Neural cell (in vitro differentiated cells): ENCODE measurements at regions not wholly inside any gene's neighbourhood (a gene's known extent, or its start where the extent isn't known, plus 50 kb on each side); places are given as distances from the start of the nearest gene placed in this dataset.

Experiments
- H2AFZ ChIP-seq: fragments of 200-600, 300-800 bp; sonication (generic), shearing (Covaris generic); 2 replicates; pipeline ENCODE4 v1.6.0; 2014; ENCODE audit warnings: low read depth, mild to moderate bottlenecking, antibody characterized with exemption, low read length, moderate library complexity
- H3F3A ChIP-seq: fragments of 200-600 bp; shearing (Covaris generic); 2 replicates; pipeline ENCODE4 v1.6.1; 2016; ENCODE audit warnings: mild to moderate bottlenecking, moderate library complexity, mixed read lengths, antibody characterized with exemption, low read length; ENCODE audit not compliant: insufficient read depth, poor library complexity, severe bottlenecking
- H3K27ac ChIP-seq: fragments of 200-600, 300-800 bp; sonication (generic), shearing (Covaris generic); 2 replicates; pipeline ENCODE4 v1.5.1; 2014; ENCODE audit warnings: mild to moderate bottlenecking, low read length, moderate library complexity
- H3K27me3 ChIP-seq: fragments of 300-800, 200-600 bp; sonication (generic), shearing (Covaris generic); 2 replicates; pipeline ENCODE4 v1.6.0; 2014; ENCODE audit warnings: mild to moderate bottlenecking, low read depth, low read length, moderate library complexity; ENCODE audit not compliant: insufficient read depth
- H3K36me3 ChIP-seq: fragments of 300-800, 200-600 bp; sonication (generic), shearing (Covaris generic); 2 replicates; pipeline ENCODE4 v1.5.1; 2014; ENCODE audit warnings: mild to moderate bottlenecking, antibody characterized with exemption, low read length, moderate library complexity; ENCODE audit not compliant: insufficient read depth
- H3K4me2 ChIP-seq: fragments of 300-800, 200-600 bp; sonication (generic), shearing (Covaris generic); 2 replicates; pipeline ENCODE4 v1.6.0; 2014; ENCODE audit warnings: mild to moderate bottlenecking, low read length
- H3K4me3 ChIP-seq: fragments of 300-800, 200-600 bp; sonication (generic), shearing (Covaris generic); 2 replicates; pipeline ENCODE4 v1.5.1; 2014; ENCODE audit warnings: mild to moderate bottlenecking, low read length, moderate library complexity
- H3K79me2 ChIP-seq: fragments of 200-600 bp; shearing (Covaris generic); replicated peaks from 2 replicates; pipeline ENCODE4 v1.6.0; 2014; ENCODE audit warnings: mild to moderate bottlenecking, low read length, moderate library complexity; ENCODE audit not compliant: insufficient read depth
- H3K9ac ChIP-seq: fragments of 300-800, 200-600 bp; sonication (generic), shearing (Covaris generic); 2 replicates; pipeline ENCODE4 v1.6.1; 2016; ENCODE audit warnings: mild to moderate bottlenecking, low read length, mixed read lengths
- H3K9me2 ChIP-seq: fragments of 200-600 bp; shearing (Covaris generic); 2 replicates; pipeline ENCODE4 v1.6.1; 2016; ENCODE audit warnings: mild to moderate bottlenecking, low read length, mixed read lengths; ENCODE audit not compliant: insufficient read depth
- H3K9me3 ChIP-seq: fragments of 200-600, 300-800 bp; sonication (generic), shearing (Covaris generic); 2 replicates; pipeline ENCODE4 v1.6.1; 2016; ENCODE audit warnings: mild to moderate bottlenecking, mixed run types, low read length, moderate library complexity, mixed read lengths
- H4K20me1 ChIP-seq: fragments of 200-600 bp; shearing (Covaris generic); 2 replicates; pipeline ENCODE4 v1.6.1; 2016; ENCODE audit warnings: mild to moderate bottlenecking, mixed run types; ENCODE audit not compliant: insufficient read depth
- EP300 ChIP-seq: fragments of 450-650 bp; conservative IDR thresholded peaks from 2 replicates; pipeline ENCODE4 v1.6.1; 2014; ENCODE audit warnings: antibody characterized with exemption, mild to moderate bottlenecking, moderate library complexity; ENCODE audit not compliant: poor library complexity, severe bottlenecking
- EZH2 ChIP-seq: fragments of 200-600, 300-800 bp; shearing (Covaris generic), sonication (generic); IDR thresholded peaks from 2 replicates; pipeline ENCODE4 v1.6.1; 2014; ENCODE audit warnings: antibody characterized with exemption, low read length, borderline replicate concordance, mild to moderate bottlenecking; ENCODE audit not compliant: insufficient read depth, poor library complexity, severe bottlenecking
- MXI1 ChIP-seq: fragments of 450-650 bp; conservative IDR thresholded peaks from 2 replicates; pipeline ENCODE4 v1.6.1; 2014; ENCODE audit warnings: antibody characterized with exemption, mild to moderate bottlenecking; ENCODE audit not compliant: poor library complexity, severe bottlenecking
- POLR2AphosphoS5 ChIP-seq: IDR thresholded peaks from 2 replicates; pipeline ENCODE4 v1.6.1; 2012
- RAD21 ChIP-seq: fragments of 450-650 bp; conservative IDR thresholded peaks from 2 replicates; pipeline ENCODE4 v1.6.1; 2014; ENCODE audit warnings: antibody characterized with exemption, mild to moderate bottlenecking, moderate library complexity
- SMC3 ChIP-seq: fragments of 450-650 bp; conservative IDR thresholded peaks from 2 replicates; pipeline ENCODE4 v1.6.1; 2014; ENCODE audit warnings: antibody characterized with exemption, mild to moderate bottlenecking, moderate library complexity; ENCODE audit not compliant: poor library complexity
- TAF1 ChIP-seq: IDR thresholded peaks from 2 replicates; pipeline ENCODE4 v1.6.1; 2012; ENCODE audit warnings: low read depth
- TF ChIP-seq, protein P1 (sequence below): fragments of 450-650 bp; IDR thresholded peaks from 2 replicates; pipeline ENCODE4 v1.5.1; 2014; ENCODE audit warnings: antibody characterized with exemption, mild to moderate bottlenecking, moderate library complexity; ENCODE audit not compliant: poor library complexity, severe bottlenecking
- TF ChIP-seq, protein P2 (sequence below): IDR thresholded peaks from 2 replicates; pipeline ENCODE4 v1.6.1; 2012; ENCODE audit warnings: borderline replicate concordance

DNA sequence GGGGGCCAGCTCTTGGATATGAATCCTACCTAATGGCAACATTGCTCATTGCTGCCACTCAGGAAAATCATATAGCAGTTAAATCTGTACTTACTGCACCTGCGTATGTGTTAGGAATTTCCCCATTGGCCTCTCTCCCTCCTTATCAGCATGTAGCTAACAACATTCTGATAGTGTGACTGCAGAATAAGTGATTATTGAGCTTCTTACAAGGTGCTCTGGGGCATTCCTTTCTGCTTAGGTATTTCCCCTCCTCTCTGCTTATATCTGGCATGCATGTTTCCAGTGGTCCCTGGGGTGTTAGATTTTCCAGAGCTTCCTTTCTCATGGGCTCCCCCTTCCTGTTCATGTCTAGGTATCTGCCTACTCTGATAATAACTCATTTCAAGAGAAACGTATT lies 414.1 kb upstream of the SLITRK1 start:
- Histone ChIP-seq H3K9ac (no peak overlapping the region), H4K20me1 (no peaks in the 10 kb centered on the region), H2AFZ (no peak overlapping the region), H3K36me3 (no peaks in the 10 kb centered on the region), H3K4me3 (no peak overlapping the region), H3K9me3 (no peaks in the 10 kb centered on the region), H3K27me3 (no peaks in the 10 kb centered on the region), H3K27ac (no peak overlapping the region), H3F3A (no peaks in the 10 kb centered on the region), H3K9me2 (no peaks in the 10 kb centered on the region), H3K4me2 (no peak overlapping the region), H3K79me2 (no peaks in the 10 kb centered on the region)
- TF ChIP-seq, protein P1, sequence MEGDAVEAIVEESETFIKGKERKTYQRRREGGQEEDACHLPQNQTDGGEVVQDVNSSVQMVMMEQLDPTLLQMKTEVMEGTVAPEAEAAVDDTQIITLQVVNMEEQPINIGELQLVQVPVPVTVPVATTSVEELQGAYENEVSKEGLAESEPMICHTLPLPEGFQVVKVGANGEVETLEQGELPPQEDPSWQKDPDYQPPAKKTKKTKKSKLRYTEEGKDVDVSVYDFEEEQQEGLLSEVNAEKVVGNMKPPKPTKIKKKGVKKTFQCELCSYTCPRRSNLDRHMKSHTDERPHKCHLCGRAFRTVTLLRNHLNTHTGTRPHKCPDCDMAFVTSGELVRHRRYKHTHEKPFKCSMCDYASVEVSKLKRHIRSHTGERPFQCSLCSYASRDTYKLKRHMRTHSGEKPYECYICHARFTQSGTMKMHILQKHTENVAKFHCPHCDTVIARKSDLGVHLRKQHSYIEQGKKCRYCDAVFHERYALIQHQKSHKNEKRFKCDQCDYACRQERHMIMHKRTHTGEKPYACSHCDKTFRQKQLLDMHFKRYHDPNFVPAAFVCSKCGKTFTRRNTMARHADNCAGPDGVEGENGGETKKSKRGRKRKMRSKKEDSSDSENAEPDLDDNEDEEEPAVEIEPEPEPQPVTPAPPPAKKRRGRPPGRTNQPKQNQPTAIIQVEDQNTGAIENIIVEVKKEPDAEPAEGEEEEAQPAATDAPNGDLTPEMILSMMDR = no peak
- no peak for TF ChIP-seq POLR2AphosphoS5
- TF ChIP-seq EP300 = no peak
- TF ChIP-seq SMC3 = no peak
- TF ChIP-seq MXI1 = no peak
- TF ChIP-seq, protein P2, sequence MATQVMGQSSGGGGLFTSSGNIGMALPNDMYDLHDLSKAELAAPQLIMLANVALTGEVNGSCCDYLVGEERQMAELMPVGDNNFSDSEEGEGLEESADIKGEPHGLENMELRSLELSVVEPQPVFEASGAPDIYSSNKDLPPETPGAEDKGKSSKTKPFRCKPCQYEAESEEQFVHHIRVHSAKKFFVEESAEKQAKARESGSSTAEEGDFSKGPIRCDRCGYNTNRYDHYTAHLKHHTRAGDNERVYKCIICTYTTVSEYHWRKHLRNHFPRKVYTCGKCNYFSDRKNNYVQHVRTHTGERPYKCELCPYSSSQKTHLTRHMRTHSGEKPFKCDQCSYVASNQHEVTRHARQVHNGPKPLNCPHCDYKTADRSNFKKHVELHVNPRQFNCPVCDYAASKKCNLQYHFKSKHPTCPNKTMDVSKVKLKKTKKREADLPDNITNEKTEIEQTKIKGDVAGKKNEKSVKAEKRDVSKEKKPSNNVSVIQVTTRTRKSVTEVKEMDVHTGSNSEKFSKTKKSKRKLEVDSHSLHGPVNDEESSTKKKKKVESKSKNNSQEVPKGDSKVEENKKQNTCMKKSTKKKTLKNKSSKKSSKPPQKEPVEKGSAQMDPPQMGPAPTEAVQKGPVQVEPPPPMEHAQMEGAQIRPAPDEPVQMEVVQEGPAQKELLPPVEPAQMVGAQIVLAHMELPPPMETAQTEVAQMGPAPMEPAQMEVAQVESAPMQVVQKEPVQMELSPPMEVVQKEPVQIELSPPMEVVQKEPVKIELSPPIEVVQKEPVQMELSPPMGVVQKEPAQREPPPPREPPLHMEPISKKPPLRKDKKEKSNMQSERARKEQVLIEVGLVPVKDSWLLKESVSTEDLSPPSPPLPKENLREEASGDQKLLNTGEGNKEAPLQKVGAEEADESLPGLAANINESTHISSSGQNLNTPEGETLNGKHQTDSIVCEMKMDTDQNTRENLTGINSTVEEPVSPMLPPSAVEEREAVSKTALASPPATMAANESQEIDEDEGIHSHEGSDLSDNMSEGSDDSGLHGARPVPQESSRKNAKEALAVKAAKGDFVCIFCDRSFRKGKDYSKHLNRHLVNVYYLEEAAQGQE = no peak
- TF ChIP-seq RAD21 = no peak

DNA sequence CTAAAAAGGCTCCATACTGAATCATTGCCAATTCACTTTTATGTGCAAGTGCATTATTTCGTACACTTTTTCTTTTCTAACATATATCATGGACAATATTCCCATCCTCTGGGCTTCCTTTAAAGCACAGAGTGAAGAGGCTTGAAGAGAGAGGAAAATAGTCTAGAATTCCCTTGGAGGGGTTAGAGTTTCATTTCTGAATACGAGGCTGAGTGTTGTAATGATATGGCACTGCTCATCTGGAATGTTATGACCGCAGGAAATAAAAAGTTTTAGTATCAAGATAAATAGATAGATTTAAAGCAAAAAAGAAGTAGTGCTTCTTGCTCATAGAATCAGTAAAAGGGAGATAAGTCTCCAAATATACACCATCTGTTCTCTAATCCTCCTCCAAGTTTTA lies 412.3 kb upstream of the SLITRK1 start:
- Histone ChIP-seq H2AFZ (no peak overlapping the region), H3K27ac (no peak overlapping the region)
- no peak for TF ChIP-seq RAD21
- TF ChIP-seq POLR2AphosphoS5 = no peak
- no peak for TF ChIP-seq SMC3
- TF ChIP-seq TAF1 = no peak
- TF ChIP-seq, protein P1 = no peak
- no peak for TF ChIP-seq EZH2
- TF ChIP-seq MXI1 = no peak

More for the DNA sequence above, 412.3 kb upstream of the SLITRK1 start:
- H3K9ac ChIP-seq = no peak overlapping the region
- H3K4me3 ChIP-seq = no peak overlapping the region
- no peaks in the 10 kb centered on the region for H3K79me2 ChIP-seq
- H4K20me1 ChIP-seq = no peaks in the 10 kb centered on the region
- H3K4me2 ChIP-seq = no peak overlapping the region
- no peaks in the 10 kb centered on the region for H3K27me3 ChIP-seq
- no peaks in the 10 kb centered on the region for H3K9me3 ChIP-seq
- no peaks in the 10 kb centered on the region for H3K36me3 ChIP-seq
- no peaks in the 10 kb centered on the region for H3F3A ChIP-seq
- no peaks in the 10 kb centered on the region for H3K9me2 ChIP-seq
